Mesothelial cell of epicardium (in vitro differentiated cells): ENCODE measurements at regions not wholly inside any gene's neighbourhood (a gene's known extent, or its start where the extent isn't known, plus 50 kb on each side); places are given as distances from the start of the nearest gene placed in this dataset.

ENCODE experiments used
- DNase-seq, 2 experiments: peaks; one replicate each; pipeline ENCODE4 v3.0.0; 2021; ENCODE audit warnings: low spot score in 2 of 2; ENCODE audit not compliant: unreplicated experiment in 2 of 2
- H3K27ac Mint-ChIP-seq: 2 replicates; pipeline ENCODE4 v1.8.0; 2021; ENCODE audit warnings: mixed read lengths
- H3K27me3 Mint-ChIP-seq: 2 replicates; pipeline ENCODE4 v1.8.0; 2021; ENCODE audit warnings: low read depth, mixed read lengths
- H3K36me3 Mint-ChIP-seq: 2 replicates; pipeline ENCODE4 v1.8.0; 2021; ENCODE audit warnings: mixed read lengths
- H3K4me1 Mint-ChIP-seq: 2 replicates; pipeline ENCODE4 v1.8.0; 2021; ENCODE audit warnings: mixed read lengths
- H3K4me3 Mint-ChIP-seq: 2 replicates; pipeline ENCODE4 v1.8.0; 2021; ENCODE audit warnings: mild to moderate bottlenecking, moderate library complexity, mixed read lengths
- H3K9me3 Mint-ChIP-seq: 2 replicates; pipeline ENCODE4 v1.8.0; 2021; ENCODE audit warnings: mixed read lengths
- TF ChIP-seq, protein P1 (sequence below): fragments of 200-600 bp; sonication (generic); IDR thresholded peaks from one replicate; pipeline ENCODE4 v1.5.0; 2021; ENCODE audit warnings: antibody characterized with exemption; ENCODE audit not compliant: unreplicated experiment

DNA sequence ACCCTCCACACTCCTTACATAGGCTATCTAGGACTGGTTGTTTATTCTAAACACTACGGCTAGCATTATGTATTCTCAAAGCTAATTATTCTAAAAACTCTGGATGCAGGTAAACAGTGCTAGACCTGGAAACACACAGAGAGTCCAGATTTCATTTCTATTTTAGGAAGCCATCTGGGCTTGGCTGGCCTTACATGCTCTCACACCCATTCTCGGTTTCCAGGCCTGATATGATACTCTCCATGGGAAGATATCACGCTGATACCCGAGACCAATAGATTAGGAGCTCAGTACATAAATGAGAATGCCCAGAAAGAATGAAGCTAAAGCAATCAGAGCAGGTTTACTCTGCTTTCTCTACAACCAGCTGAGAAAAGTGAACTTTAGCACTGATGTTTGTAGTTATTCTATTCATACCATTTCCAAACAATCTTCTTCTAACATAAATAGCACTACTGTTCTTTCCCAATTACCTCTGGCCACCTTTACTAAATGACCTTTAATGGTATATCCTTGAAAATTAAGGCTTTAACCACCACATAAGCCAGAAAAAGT is 973.3 kb downstream of the PCDH18 start:
- Mint-ChIP-seq H3K4me3 (no peak overlapping the region), H3K4me1 (peaks cover 17% of the 10 kb centered on the region), H3K27me3 (no peaks in the 10 kb centered on the region), H3K9me3 (no peaks in the 10 kb centered on the region), H3K36me3 (no peaks in the 10 kb centered on the region), H3K27ac (no peak overlapping the region)
- no peak for DNase-seq
- TF ChIP-seq, protein P1, sequence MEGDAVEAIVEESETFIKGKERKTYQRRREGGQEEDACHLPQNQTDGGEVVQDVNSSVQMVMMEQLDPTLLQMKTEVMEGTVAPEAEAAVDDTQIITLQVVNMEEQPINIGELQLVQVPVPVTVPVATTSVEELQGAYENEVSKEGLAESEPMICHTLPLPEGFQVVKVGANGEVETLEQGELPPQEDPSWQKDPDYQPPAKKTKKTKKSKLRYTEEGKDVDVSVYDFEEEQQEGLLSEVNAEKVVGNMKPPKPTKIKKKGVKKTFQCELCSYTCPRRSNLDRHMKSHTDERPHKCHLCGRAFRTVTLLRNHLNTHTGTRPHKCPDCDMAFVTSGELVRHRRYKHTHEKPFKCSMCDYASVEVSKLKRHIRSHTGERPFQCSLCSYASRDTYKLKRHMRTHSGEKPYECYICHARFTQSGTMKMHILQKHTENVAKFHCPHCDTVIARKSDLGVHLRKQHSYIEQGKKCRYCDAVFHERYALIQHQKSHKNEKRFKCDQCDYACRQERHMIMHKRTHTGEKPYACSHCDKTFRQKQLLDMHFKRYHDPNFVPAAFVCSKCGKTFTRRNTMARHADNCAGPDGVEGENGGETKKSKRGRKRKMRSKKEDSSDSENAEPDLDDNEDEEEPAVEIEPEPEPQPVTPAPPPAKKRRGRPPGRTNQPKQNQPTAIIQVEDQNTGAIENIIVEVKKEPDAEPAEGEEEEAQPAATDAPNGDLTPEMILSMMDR, result no peak

DNA sequence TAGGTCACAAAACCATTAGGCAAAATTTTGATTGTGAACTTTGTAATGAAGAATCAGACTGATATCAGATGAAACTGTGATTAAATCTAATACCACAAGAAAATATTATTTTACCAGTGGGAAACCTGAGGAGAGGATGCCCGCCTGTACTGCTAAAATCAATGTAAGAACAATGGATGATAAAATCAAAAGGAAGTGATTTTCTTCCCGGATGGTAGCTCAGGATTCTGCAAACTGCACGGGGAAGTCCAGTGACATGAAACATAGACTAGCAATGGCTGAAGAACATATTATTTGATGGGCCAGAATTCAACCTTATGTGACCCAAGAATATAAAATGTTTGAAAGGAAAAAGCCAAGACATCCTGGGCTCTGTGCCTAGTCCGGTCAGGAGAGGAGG is 974.9 kb downstream of the PCDH18 start:
- TF ChIP-seq, protein P1, result no peak
- Mint-ChIP-seq H3K27ac (no peak overlapping the region), H3K27me3 (no peaks in the 10 kb centered on the region)

DNA sequence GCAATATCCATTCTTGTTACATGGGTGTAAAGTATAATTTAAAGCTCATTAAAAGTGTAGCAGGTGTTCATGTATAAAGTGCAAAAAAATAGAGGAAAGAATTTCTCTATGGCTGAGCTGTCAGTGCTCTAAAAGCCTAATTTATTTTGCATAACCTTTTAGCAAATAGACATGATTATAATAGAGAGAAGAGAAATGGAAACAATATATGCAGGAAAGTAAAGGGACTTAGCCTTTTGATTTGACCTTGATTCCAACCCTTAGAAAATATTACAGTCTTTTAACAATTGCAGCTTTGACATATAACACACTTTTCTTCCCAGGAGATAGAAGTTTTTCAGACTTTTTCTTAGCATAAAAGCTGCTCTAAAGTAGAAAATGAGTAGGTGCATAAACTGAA is 978.3 kb downstream of the PCDH18 start:
- Mint-ChIP-seq H3K36me3 (no peaks in the 10 kb centered on the region), H3K4me1 (peaks cover 4% of the 10 kb centered on the region), H3K4me3 (no peak overlapping the region), H3K27ac (no peak overlapping the region), H3K9me3 (no peaks in the 10 kb centered on the region), H3K27me3 (no peaks in the 10 kb centered on the region)
- TF ChIP-seq, protein P1, result no peak
- no peak for DNase-seq

More for the DNA sequence above, 974.9 kb downstream of the PCDH18 start:
- peaks cover 13% of the 10 kb centered on the region for H3K4me1 Mint-ChIP-seq
- no peaks in the 10 kb centered on the region for H3K9me3 Mint-ChIP-seq
- no peak overlapping the region for H3K4me3 Mint-ChIP-seq
- no peak for DNase-seq
- no peaks in the 10 kb centered on the region for H3K36me3 Mint-ChIP-seq

DNA sequence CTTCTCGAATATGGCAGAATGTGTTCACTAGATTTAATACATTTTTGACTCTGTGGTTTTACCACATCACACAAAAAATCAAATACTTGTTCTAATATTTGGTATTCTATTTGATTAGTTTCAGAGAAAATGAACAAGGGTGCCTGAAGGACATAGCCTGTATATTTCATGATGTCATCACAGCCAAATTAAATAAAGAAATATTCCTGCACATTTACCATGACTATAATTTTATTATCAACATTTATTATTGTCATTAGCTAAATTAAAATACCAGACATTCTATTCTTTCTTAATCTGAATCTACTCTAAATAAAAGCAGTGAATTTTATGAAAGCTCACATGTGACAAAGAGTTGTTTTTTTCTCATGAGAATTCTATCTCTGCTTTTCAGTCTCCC is 980.5 kb downstream of the PCDH18 start:
- Mint-ChIP-seq H3K9me3 (no peaks in the 10 kb centered on the region), H3K4me1 (peaks cover 4% of the 10 kb centered on the region), H3K36me3 (no peaks in the 10 kb centered on the region), H3K27ac (no peak overlapping the region), H3K27me3 (no peaks in the 10 kb centered on the region), H3K4me3 (no peak overlapping the region)
- TF ChIP-seq, protein P1, result no peak
- no peak for DNase-seq

DNA sequence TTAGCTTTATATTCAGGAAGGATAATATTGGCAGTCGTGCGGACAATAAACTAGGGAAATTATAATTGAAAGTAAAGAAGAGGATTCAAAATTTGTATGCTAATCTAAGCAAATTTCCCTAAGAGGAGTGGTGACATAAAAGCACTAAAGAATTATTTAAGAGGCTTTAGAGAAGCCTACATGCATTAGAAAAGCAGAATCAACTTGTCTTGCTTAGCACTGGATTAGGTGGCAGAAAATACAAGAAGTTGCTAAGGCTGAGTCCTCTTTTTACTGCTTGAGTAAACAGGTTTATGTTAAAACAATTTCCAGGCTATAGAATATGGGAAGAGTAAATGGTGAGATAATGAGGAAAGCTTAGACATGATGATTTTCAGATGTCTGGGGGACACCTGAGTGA is 991.5 kb downstream of the PCDH18 start:
- H3K36me3 Mint-ChIP-seq, result no peaks in the 10 kb centered on the region
- no peaks in the 10 kb centered on the region for H3K4me1 Mint-ChIP-seq
- no peak overlapping the region for H3K27ac Mint-ChIP-seq
- TF ChIP-seq, protein P1, result no peak
- no peak for DNase-seq
- peaks cover 3% of the 10 kb centered on the region for H3K9me3 Mint-ChIP-seq
- no peaks in the 10 kb centered on the region for H3K27me3 Mint-ChIP-seq
- no peak overlapping the region for H3K4me3 Mint-ChIP-seq

DNA sequence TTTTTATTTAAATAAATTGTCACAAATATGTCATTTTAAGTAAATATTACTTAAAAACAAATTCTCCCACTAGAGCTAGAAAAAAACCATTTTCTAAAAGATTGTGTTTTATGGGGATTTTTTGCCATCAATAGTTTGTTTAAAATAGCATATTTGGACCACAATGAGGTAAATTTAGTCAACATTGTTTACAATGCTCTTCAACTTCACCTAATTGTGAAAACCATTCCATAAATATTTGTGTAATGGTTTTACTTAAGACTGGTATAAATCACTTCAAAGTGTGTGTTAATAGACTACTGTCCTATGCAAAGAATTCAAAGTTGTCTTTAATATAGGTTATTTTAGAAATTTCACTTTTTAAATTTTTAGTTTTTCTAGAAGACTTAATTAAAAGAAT is 1004.2 kb downstream of the PCDH18 start:
- TF ChIP-seq, protein P1, result no peak
- Mint-ChIP-seq H3K4me3 (no peak overlapping the region), H3K4me1 (no peaks in the 10 kb centered on the region), H3K27ac (no peak overlapping the region), H3K9me3 (no peaks in the 10 kb centered on the region), H3K36me3 (no peaks in the 10 kb centered on the region), H3K27me3 (no peaks in the 10 kb centered on the region)
- no peak for DNase-seq
